GM12873 (cell line): ENCODE measurements at regions not wholly inside any gene's neighbourhood (a gene's known extent, or its start where the extent isn't known, plus 50 kb on each side); places are given as distances from the start of the nearest gene placed in this dataset.

Experiments
- CTCF ChIP-seq: IDR thresholded peaks from 2 replicates; pipeline ENCODE4 v1.5.1; 2012; ENCODE audit warnings: low read depth, mild to moderate bottlenecking, moderate library complexity, low read length, control low read depth; ENCODE audit not compliant: insufficient read depth; ENCODE audit errors: missing control alignments

GRCh38 chr2:235142601-235143000 lies 190.8 kb downstream of the SH3BP4 start:
- no peak for TF ChIP-seq CTCF

- no peak for TF ChIP-seq CTCF
Measured at GRCh38 chr2:235143789-235144188, 192.0 kb downstream of the SH3BP4 start.

GRCh38 chr2:235144291-235144690 lies 192.5 kb downstream of the SH3BP4 start:
- TF ChIP-seq CTCF = no peak

GRCh38 chr2:235146206-235146605 lies 194.4 kb downstream of the SH3BP4 start:
- TF ChIP-seq CTCF = no peak

GRCh38 chr2:235146871-235147565 lies 195.2 kb downstream of the SH3BP4 start:
- no peak for TF ChIP-seq CTCF

- no peak for TF ChIP-seq CTCF
Measured at GRCh38 chr2:235148201-235149170, 196.7 kb downstream of the SH3BP4 start.

GRCh38 chr2:235149240-235149659 lies 197.4 kb downstream of the SH3BP4 start:
- TF ChIP-seq CTCF = no peak
